GM23248 (cell line): ENCODE measurements at regions not wholly inside any gene's neighbourhood (a gene's known extent, or its start where the extent isn't known, plus 50 kb on each side); places are given as distances from the start of the nearest gene placed in this dataset.
A peak's percentile ranks its signal among the peaks of the same experiment; 100 is the strongest.

Experiments used
- DNase-seq: peaks from one replicate; pipeline ENCODE4 v3.0.0-alpha.2; 2015
- H2AFZ ChIP-seq: fragments of 200-600 bp; sonication (generic); 2 replicates; pipeline ENCODE4 v1.6.1; 2016; ENCODE audit warnings: antibody characterized with exemption
- H3F3A ChIP-seq: fragments of 200-600 bp; sonication (generic); 2 replicates; pipeline ENCODE4 v1.6.1; 2016; ENCODE audit warnings: mild to moderate bottlenecking, antibody characterized with exemption, mixed run types; ENCODE audit not compliant: insufficient read depth
- H3K27ac ChIP-seq: fragments of 200-600 bp; sonication (generic); 2 replicates; pipeline ENCODE4 v1.5.1; 2016; ENCODE audit warnings: mild to moderate bottlenecking
- H3K27me3 ChIP-seq: fragments of 200-600 bp; sonication (generic); replicated peaks from 2 replicates; pipeline ENCODE4 v1.6.1; 2016; ENCODE audit warnings: mild to moderate bottlenecking; ENCODE audit not compliant: insufficient read depth
- H3K36me3 ChIP-seq: fragments of 200-600 bp; sonication (generic); 2 replicates; pipeline ENCODE4 v1.6.1; 2016; ENCODE audit warnings: low read depth, mild to moderate bottlenecking
- H3K4me1 ChIP-seq: fragments of 200-600 bp; sonication (generic); 2 replicates; pipeline ENCODE4 v1.6.1; 2016; ENCODE audit warnings: mild to moderate bottlenecking; ENCODE audit not compliant: insufficient read depth
- H3K4me2 ChIP-seq: fragments of 200-600 bp; sonication (generic); one replicate; pipeline ENCODE4 v1.6.1; 2016; ENCODE audit warnings: mild to moderate bottlenecking; ENCODE audit not compliant: unreplicated experiment
- H3K4me3 ChIP-seq: fragments of 200-600 bp; sonication (generic); 2 replicates; pipeline ENCODE4 v1.5.1; 2016; ENCODE audit warnings: mild to moderate bottlenecking
- H3K79me2 ChIP-seq: fragments of 200-600 bp; sonication (generic); 2 replicates; pipeline ENCODE4 v1.6.1; 2016; ENCODE audit warnings: mild to moderate bottlenecking; ENCODE audit not compliant: insufficient read depth
- H3K9ac ChIP-seq: fragments of 200-600 bp; sonication (generic); 2 replicates; pipeline ENCODE4 v1.6.1; 2016; ENCODE audit warnings: mild to moderate bottlenecking
- H3K9me2 ChIP-seq: fragments of 200-600 bp; sonication (generic); 2 replicates; pipeline ENCODE4 v1.6.1; 2016; ENCODE audit warnings: mixed run types, mild to moderate bottlenecking, moderate library complexity; ENCODE audit not compliant: insufficient read depth
- H3K9me3 ChIP-seq: fragments of 200-600 bp; sonication (generic); one replicate; pipeline ENCODE4 v1.6.1; 2017; ENCODE audit warnings: low read depth
- H4K20me1 ChIP-seq: fragments of 200-600 bp; sonication (generic); 2 replicates; pipeline ENCODE4 v1.6.0; 2016; ENCODE audit not compliant: insufficient read depth
- EZH2 ChIP-seq: fragments of 200-600 bp; sonication (generic); IDR thresholded peaks from 2 replicates; pipeline ENCODE4 v1.6.1; 2018; ENCODE audit warnings: antibody characterized with exemption, mild to moderate bottlenecking; ENCODE audit not compliant: insufficient read depth, poor library complexity, severe bottlenecking
- EZH2phosphoT487 ChIP-seq: fragments of 200-600 bp; sonication (generic); IDR thresholded peaks from 2 replicates; pipeline ENCODE4 v1.6.1; 2018; ENCODE audit warnings: antibody characterized with exemption, moderate library complexity, mild to moderate bottlenecking, low read depth; ENCODE audit not compliant: insufficient read depth
- WGBS, 2 experiments: methylation state at CpG; one replicate each; pipeline ENCODE4 v1.1.6; 2015 to 2017; ENCODE audit warnings: low lambda C conversion rate in 2 of 2, low coverage in 1 of 2; ENCODE audit errors: missing lambda C conversion rate in 2 of 2; 5-methylcytosine and 5-hydroxymethylcytosine counted together
- in situ Hi-C: fragments of 300-500 bp; cut with MboI; formaldehyde crosslinking; loops from 2 replicates; pipeline ENCODE4 v1.15.0; 2020

DNA sequence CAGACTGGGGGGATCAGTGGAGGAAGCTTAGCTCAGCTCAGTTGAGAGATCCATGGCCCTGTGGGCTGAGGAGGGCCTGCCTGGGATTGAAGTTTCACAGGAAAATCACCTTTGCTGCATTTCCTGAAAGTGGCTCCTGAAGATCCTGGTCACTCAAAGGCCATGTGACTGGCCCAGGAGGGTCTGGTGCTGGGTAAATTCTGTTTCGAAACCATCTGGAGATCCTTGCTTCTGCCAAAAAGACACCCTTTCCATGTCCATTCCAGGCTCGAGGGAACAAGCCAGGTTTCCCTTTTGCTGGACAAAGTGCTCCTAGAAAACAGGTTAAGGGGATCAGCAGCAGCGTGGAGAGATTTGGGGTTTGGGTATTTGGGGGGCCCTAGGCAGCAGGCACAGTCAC, 293.3 kb downstream of the ZNF536 start:
- Histone ChIP-seq H3K79me2 (no peaks in the 10 kb centered on the region), H3K4me3 (no peak overlapping the region), H3K4me2 (no peak overlapping the region), H3K9me3 (no peaks in the 10 kb centered on the region), H3K36me3 (no peaks in the 10 kb centered on the region), H3K4me1 (peaks cover 10% of the 10 kb centered on the region; the same call in 1 of the 2 replicates), H3F3A (no peaks in the 10 kb centered on the region), H3K9ac (no peak overlapping the region), H3K27me3 (no peaks in the 10 kb centered on the region; the same call in 1 of the 2 replicates), H3K9me2 (no peaks in the 10 kb centered on the region), H3K27ac (no peak overlapping the region), H2AFZ (no peak overlapping the region), H4K20me1 (no peaks in the 10 kb centered on the region)
- in situ Hi-C loops: loop anchor here (25.0 kb wide), 1 partner anchor 903 kb away; no protein-coding TSS in a partner anchor
- no peak for DNase-seq
- TF ChIP-seq EZH2phosphoT487: no peak
- WGBS, 2 experiments: 17 to 20% methylated on average over 3 of the region's 3 CpGs

DNA sequence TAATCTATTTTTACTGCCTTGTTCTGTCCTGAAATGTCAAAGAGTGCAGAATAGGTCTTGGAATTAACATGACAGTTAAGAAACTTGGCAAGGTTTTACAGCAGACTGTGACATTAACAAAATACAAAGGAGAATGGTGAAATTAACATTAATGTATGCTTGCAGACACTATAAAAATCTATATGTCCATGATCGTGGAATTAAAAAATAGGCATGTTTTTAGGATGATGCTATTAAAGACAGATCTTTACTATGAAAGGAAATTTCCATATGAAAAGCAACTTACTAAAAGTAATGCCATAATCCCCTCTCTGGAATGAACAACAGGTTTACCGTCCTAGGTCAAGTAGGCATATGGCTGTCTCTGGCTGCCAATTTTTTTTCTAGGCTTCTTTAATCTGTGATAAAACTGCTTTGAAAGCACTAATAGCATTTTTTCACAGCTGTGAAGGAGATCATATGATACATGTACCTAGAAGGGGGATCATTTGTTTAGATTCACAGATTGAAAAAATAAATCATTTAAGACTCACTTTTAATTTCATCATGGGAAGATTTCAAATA, 291.5 kb downstream of the ZNF536 start:
- Histone ChIP-seq H3F3A (no peaks in the 10 kb centered on the region), H3K27me3 (no peaks in the 10 kb centered on the region; the same call in 1 of the 2 replicates), H3K27ac (no peak overlapping the region), H3K4me2 (no peak overlapping the region), H3K9ac (no peak overlapping the region), H3K36me3 (no peaks in the 10 kb centered on the region), H3K79me2 (no peaks in the 10 kb centered on the region), H3K9me3 (no peaks in the 10 kb centered on the region), H3K4me1 (peaks cover 10% of the 10 kb centered on the region; the same call in 1 of the 2 replicates), H4K20me1 (no peaks in the 10 kb centered on the region), H3K9me2 (no peaks in the 10 kb centered on the region), H3K4me3 (no peak overlapping the region), H2AFZ (no peak overlapping the region)
- no peak for TF ChIP-seq EZH2
- no peak for TF ChIP-seq EZH2phosphoT487
- in situ Hi-C loops: loop anchor here (25.0 kb wide), 1 partner anchor 901 kb away; no protein-coding TSS in a partner anchor
- no peak for DNase-seq
- WGBS, 2 experiments: 29 to 42% methylated on average over 2 of the region's 2 CpGs

GRCh38 chr19:30662211-30662861, 290.2 kb downstream of the ZNF536 start:
- peaks cover 10% of the 10 kb centered on the region; the same call in 1 of the 2 replicates for H3K4me1 ChIP-seq
- H3K79me2 ChIP-seq: no peaks in the 10 kb centered on the region
- peak overlapping the region; percentile 64 for H3K4me3 ChIP-seq
- peak; percentile 62 for DNase-seq
- H3K9ac ChIP-seq: peak overlapping the region; percentile 48; the same call in 1 of the 2 replicates
- H3K9me2 ChIP-seq: no peaks in the 10 kb centered on the region
- peak overlapping the region; percentile 92 for H3K4me2 ChIP-seq
- H3K9me3 ChIP-seq: no peaks in the 10 kb centered on the region
- 0 out of 2 replicates have a peak overlapping the region, but pooled peaks have one; percentile 29 for H3K27ac ChIP-seq
- in situ Hi-C loops: loop anchor here (25.0 kb wide), 1 partner anchor 900 kb away; no protein-coding TSS in a partner anchor
- no peaks in the 10 kb centered on the region for H3K36me3 ChIP-seq
- no peaks in the 10 kb centered on the region for H3F3A ChIP-seq
- peak overlapping the region; percentile 73 for H2AFZ ChIP-seq
- H3K27me3 ChIP-seq: no peaks in the 10 kb centered on the region
- no peaks in the 10 kb centered on the region for H4K20me1 ChIP-seq
- no peak for TF ChIP-seq EZH2phosphoT487
- TF ChIP-seq EZH2: no peak
- WGBS, 2 experiments: 16 to 20% methylated on average over 10 of the region's 10 CpGs

- in situ Hi-C loops: loop anchor here (10.0 to 25.0 kb wide), 2 partner anchors 445 to 897 kb away; no protein-coding TSS in a partner anchor
- Histone ChIP-seq H3K4me2 (no peak overlapping the region), H4K20me1 (no peaks in the 10 kb centered on the region), H2AFZ (no peak overlapping the region), H3K36me3 (no peaks in the 10 kb centered on the region), H3K9me3 (no peaks in the 10 kb centered on the region), H3K9me2 (no peaks in the 10 kb centered on the region), H3K4me1 (peaks cover 10% of the 10 kb centered on the region; the same call in 1 of the 2 replicates), H3K79me2 (no peaks in the 10 kb centered on the region), H3K27me3 (peaks cover 4% of the 10 kb centered on the region; the same call in 1 of the 2 replicates), H3K9ac (no peak overlapping the region), H3K4me3 (no peak overlapping the region), H3F3A (no peaks in the 10 kb centered on the region), H3K27ac (no peak overlapping the region)
- TF ChIP-seq EZH2: no peak
- no peak for DNase-seq
Measured at GRCh38 chr19:30659638-30660037, 287.5 kb downstream of the ZNF536 start.
